B cell (primary cell): ENCODE measurements at regions not wholly inside any gene's neighbourhood (a gene's known extent, or its start where the extent isn't known, plus 50 kb on each side); places are given as distances from the start of the nearest gene placed in this dataset.

ENCODE experiments used
- ATAC-seq: fragments of 200-7000 bp; cut with Tn5 transposase; one replicate; pipeline ENCODE4 v1.10.0; 2021; ENCODE audit warnings: low read depth, mild to moderate bottlenecking, moderate number of reproducible peaks, moderate library complexity
- CTCF ChIA-PET: fragments of 350-600 bp; sonication (Branson Sonifier 250); formaldehyde crosslinking; loops from one replicate; lab custom pipeline; 2021; ENCODE audit warnings: antibody characterized with exemption, inconsistent platforms; lab: Charles Lee
- POLR2A ChIA-PET: fragments of 350-600 bp; sonication (Branson Sonifier 250); formaldehyde crosslinking; loops from one replicate; lab custom pipeline; 2021; ENCODE audit warnings: antibody characterized with exemption; lab: Charles Lee
- DNase-seq: peaks from one replicate; pipeline ENCODE4 v3.0.0; 2013
- H2AFZ ChIP-seq: 2 replicates; pipeline ENCODE4 v1.6.1; 2012; ENCODE audit warnings: mild to moderate bottlenecking, low read depth, low read length; ENCODE audit not compliant: insufficient read depth, poor library complexity, severe bottlenecking
- H3K27ac ChIP-seq, 2 donors: 1 replicate in 1 of 2; 2 replicates in 1 of 2; pipeline ENCODE4 v1.5.1; 2012 to 2013; ENCODE audit warnings: low read length in 2 of 2, mild to moderate bottlenecking in 2 of 2, moderate library complexity in 1 of 2
- H3K27me3 ChIP-seq, 4 experiments: fragments of 200-600 bp in 1 of 4; sonication (generic) in 1 of 4; replicated peaks in 1 of 4; 1 replicate in 2 of 4; 2 replicates in 2 of 4; pipeline versions ENCODE4 v1.6.1 to v1.7.0; 2013 to 2016; ENCODE audit warnings: low read length in 3 of 4, mild to moderate bottlenecking in 2 of 4, mixed read lengths in 1 of 4, moderate library complexity in 1 of 4; ENCODE audit not compliant: insufficient read depth in 4 of 4, control insufficient read depth in 3 of 4; ENCODE audit errors: control extremely low read depth in 1 of 4
- H3K36me3 ChIP-seq, 2 experiments: replicated peaks in 1 of 2; 1 replicate in 1 of 2; 2 replicates in 1 of 2; pipeline versions ENCODE4 v1.6.1 to v1.7.1; 2013; ENCODE audit warnings: low read length in 1 of 2; ENCODE audit not compliant: insufficient read depth in 2 of 2, control insufficient read depth in 1 of 2; ENCODE audit errors: control extremely low read depth in 1 of 2, extremely low read depth in 1 of 2
- H3K4me1 ChIP-seq, 2 donors: fragments of 200-600 bp in 1 of 2; sonication (generic) in 1 of 2; 1 replicate in 1 of 2; 2 replicates in 1 of 2; pipeline versions ENCODE4 v1.5.1 to v1.6.1; 2013 to 2017; ENCODE audit warnings: low read length in 2 of 2; ENCODE audit not compliant: control insufficient read depth in 2 of 2, insufficient read depth in 2 of 2
- H3K4me2 ChIP-seq: replicated peaks from 2 replicates; pipeline ENCODE3; 2012; ENCODE audit warnings: mild to moderate bottlenecking, low read depth, low read length; ENCODE audit not compliant: poor library complexity, severe bottlenecking
- H3K4me3 ChIP-seq, 5 experiments: fragments of 200-600 bp in 1 of 5; sonication (generic) in 1 of 5; 1 replicate in 3 of 5; 2 replicates in 2 of 5; pipeline versions ENCODE4 v1.5.1 to v1.7.0; 2011 to 2016; ENCODE audit warnings: low read length in 4 of 5, mild to moderate bottlenecking in 4 of 5, low read depth in 2 of 5, control low read depth in 1 of 5, moderate library complexity in 1 of 5; ENCODE audit not compliant: insufficient read depth in 1 of 5; ENCODE audit errors: control extremely low read depth in 1 of 5, extremely low read depth in 1 of 5
- H3K79me2 ChIP-seq: fragments of 200-600 bp; sonication (generic); one replicate; pipeline ENCODE4 v1.6.0; 2016; ENCODE audit warnings: low read length; ENCODE audit not compliant: control insufficient read depth, insufficient read depth
- H3K9ac ChIP-seq: fragments of 200-600 bp; sonication (generic); 2 replicates; pipeline ENCODE4 v1.6.1; 2017; ENCODE audit warnings: mild to moderate bottlenecking, low read length, moderate library complexity
- H3K9me3 ChIP-seq, 3 donors: one replicate each; pipeline versions ENCODE4 v1.6.1 to v1.7.1; 2013; ENCODE audit warnings: low read length in 2 of 3; ENCODE audit not compliant: control insufficient read depth in 2 of 3, insufficient read depth in 1 of 3; ENCODE audit errors: control extremely low read depth in 1 of 3
- H4K20me1 ChIP-seq: 2 replicates; pipeline ENCODE4 v1.6.0; 2012; ENCODE audit warnings: mild to moderate bottlenecking, low read length; ENCODE audit not compliant: insufficient read depth, control insufficient read depth, poor library complexity, severe bottlenecking
- H3K27ac Mint-ChIP-seq: one replicate; pipeline ENCODE4 v1.8.0; 2021; ENCODE audit warnings: mixed read lengths
- H3K27me3 Mint-ChIP-seq: one replicate; pipeline ENCODE4 v1.8.0; 2021; ENCODE audit warnings: mixed read lengths
- H3K4me1 Mint-ChIP-seq: one replicate; pipeline ENCODE4 v1.8.0; 2021; ENCODE audit warnings: mixed read lengths
- H3K4me3 Mint-ChIP-seq: one replicate; pipeline ENCODE4 v1.8.0; 2021; ENCODE audit warnings: mixed read lengths
- H3K9me3 Mint-ChIP-seq: one replicate; pipeline ENCODE4 v1.8.0; 2022; ENCODE audit warnings: mixed read lengths; ENCODE audit not compliant: insufficient read depth
- EZH2 ChIP-seq: IDR thresholded peaks from 2 replicates; pipeline ENCODE4 v1.6.1; 2012; ENCODE audit warnings: borderline replicate concordance, low read depth, mild to moderate bottlenecking, moderate library complexity, low read length; ENCODE audit not compliant: insufficient read depth, poor library complexity, severe bottlenecking
- WGBS: methylation state at CpG from one replicate; pipeline ENCODE4 v1.1.5; 2013; ENCODE audit warnings: missing lambda C conversion rate; ENCODE audit not compliant: insufficient coverage; 5-methylcytosine and 5-hydroxymethylcytosine counted together
- intact Hi-C: fragments of 100-400 bp; cut with micrococcal nuclease; formaldehyde crosslinking; loops from one replicate; pipeline ENCODE4 v1.10.0; 2022
- TF ChIP-seq, protein P1 (sequence below): fragments of 200-600 bp; IDR thresholded peaks from one replicate; pipeline ENCODE4 v1.8.0; 2022; ENCODE audit warnings: antibody characterized with exemption, mild to moderate bottlenecking

DNA sequence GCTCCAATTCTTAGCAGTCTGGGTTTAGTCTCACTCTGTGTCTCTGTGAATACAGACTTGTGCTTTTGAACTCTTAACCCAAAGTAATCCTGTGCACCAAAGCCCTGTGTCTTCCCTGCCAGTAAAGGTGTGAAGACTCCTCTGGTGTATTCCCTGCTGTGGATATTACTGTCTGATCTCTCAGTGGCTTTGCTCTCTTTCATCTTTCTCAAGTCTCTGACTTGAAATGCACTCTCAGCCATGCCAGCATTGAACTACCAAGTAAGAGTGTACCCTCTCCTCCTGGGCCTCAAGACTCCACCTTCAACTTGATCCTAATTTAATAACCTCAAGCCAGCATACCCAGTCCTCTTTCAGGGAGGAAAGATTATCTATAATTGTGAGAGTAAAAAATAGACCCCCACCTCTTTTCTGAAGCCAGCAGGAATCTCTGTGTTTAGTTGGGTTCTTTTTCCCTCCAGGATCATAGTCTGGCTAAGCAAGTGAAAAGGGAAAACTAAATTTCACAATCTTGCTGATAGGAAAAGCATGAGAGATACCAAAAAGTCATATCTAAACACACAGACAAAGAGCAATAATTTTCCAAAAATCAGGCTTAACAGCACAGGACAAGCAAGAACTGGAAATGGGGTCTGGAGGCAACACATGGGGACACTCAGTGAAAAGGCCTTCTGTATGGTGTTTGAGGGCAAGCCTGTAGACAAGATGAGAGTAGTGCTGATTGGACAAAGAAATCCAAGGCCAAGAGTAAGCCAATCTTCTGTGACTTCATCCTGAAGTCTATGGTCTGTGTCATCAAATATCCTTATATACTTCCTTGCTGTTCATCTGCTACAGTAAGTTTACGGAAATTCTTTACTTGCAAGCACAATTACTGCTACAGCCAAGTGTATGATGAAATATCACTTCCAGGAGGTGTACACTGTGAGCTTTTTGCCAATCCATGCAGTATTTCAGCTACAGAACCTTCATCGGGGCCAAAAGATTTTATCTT lies 296.1 kb upstream of the TGFBR2 start:
- no peaks in the 10 kb centered on the region for H3K4me1 ChIP-seq
- no peak overlapping the region for H3K4me3 Mint-ChIP-seq
- H2AFZ ChIP-seq: no peak overlapping the region
- DNase-seq (no peak), ATAC-seq (no peak)
- H3K9me3 ChIP-seq: no peaks in the 10 kb centered on the region
- no peaks in the 10 kb centered on the region for H4K20me1 ChIP-seq
- CTCF ChIA-PET: interaction anchor here (1.5 kb wide), 1 partner anchor 10 kb away, joined by 7 read pairs; no protein-coding TSS in a partner anchor
- H3K79me2 ChIP-seq: no peaks in the 10 kb centered on the region
- H3K4me3 ChIP-seq: no peak overlapping the region
- no peaks in the 10 kb centered on the region for H3K36me3 ChIP-seq
- no peak overlapping the region for H3K4me2 ChIP-seq
- H3K9ac ChIP-seq: no peak overlapping the region
- H3K27ac ChIP-seq: no peak overlapping the region
- H3K27me3 ChIP-seq: no peaks in the 10 kb centered on the region
- intact Hi-C loops: no loop called here
- POLR2A ChIA-PET: no interaction called here
- TF ChIP-seq, protein P1, sequence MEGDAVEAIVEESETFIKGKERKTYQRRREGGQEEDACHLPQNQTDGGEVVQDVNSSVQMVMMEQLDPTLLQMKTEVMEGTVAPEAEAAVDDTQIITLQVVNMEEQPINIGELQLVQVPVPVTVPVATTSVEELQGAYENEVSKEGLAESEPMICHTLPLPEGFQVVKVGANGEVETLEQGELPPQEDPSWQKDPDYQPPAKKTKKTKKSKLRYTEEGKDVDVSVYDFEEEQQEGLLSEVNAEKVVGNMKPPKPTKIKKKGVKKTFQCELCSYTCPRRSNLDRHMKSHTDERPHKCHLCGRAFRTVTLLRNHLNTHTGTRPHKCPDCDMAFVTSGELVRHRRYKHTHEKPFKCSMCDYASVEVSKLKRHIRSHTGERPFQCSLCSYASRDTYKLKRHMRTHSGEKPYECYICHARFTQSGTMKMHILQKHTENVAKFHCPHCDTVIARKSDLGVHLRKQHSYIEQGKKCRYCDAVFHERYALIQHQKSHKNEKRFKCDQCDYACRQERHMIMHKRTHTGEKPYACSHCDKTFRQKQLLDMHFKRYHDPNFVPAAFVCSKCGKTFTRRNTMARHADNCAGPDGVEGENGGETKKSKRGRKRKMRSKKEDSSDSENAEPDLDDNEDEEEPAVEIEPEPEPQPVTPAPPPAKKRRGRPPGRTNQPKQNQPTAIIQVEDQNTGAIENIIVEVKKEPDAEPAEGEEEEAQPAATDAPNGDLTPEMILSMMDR: no peak
- peaks cover 3% of the 10 kb centered on the region for H3K9me3 Mint-ChIP-seq
- no CpG with 5 or more reads among the region's 2 CpGs for WGBS
- no peak overlapping the region for H3K27ac Mint-ChIP-seq
- no peaks in the 10 kb centered on the region for H3K27me3 Mint-ChIP-seq
- peaks cover 1% of the 10 kb centered on the region for H3K4me1 Mint-ChIP-seq

DNA sequence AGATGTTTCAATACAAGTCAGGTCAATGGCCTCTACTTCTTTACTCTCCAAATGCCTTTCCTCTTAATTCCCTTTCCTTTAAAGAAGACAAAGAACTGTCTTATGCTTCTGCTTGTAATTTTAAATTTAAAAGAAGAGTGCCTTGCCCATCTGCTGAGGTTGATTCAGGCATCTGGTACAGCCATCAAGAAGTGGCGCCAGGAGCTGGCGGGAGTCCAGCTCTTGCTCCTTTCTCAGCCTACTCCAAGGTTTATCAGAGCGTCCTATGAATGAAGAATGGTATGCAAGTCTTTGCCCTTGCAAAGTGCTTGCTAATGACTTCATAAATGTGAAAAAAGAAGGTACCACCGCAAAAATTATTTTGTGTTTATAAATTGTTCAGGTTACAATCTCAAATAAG lies 294.6 kb upstream of the TGFBR2 start:
- WGBS: 93% methylated on average over 2 of the region's 4 CpGs

More for the DNA sequence above, 294.6 kb upstream of the TGFBR2 start:
- H3K4me3 Mint-ChIP-seq: no peak overlapping the region
- H3K9me3 Mint-ChIP-seq: no peaks in the 10 kb centered on the region
- no peaks in the 10 kb centered on the region for H3K27me3 ChIP-seq
- H4K20me1 ChIP-seq: no peaks in the 10 kb centered on the region
- ChIA-PET CTCF (interaction anchor here (0.8 to 1.5 kb wide), 3 partner anchors 8 to 381 kb away, joined by 3 to 7 read pairs (median 3); no protein-coding TSS in a partner anchor), POLR2A (no interaction called here)
- intact Hi-C loops: no loop called here
- H3K4me3 ChIP-seq: no peak overlapping the region
- no peaks in the 10 kb centered on the region for H3K36me3 ChIP-seq
- no peak overlapping the region for H3K4me2 ChIP-seq
- ATAC-seq (no peak), DNase-seq (no peak)
- H3K9me3 ChIP-seq: no peaks in the 10 kb centered on the region
- H3K4me1 ChIP-seq: no peaks in the 10 kb centered on the region
- TF ChIP-seq, protein P1: no peak
- TF ChIP-seq EZH2: no peak
- no peak overlapping the region for H2AFZ ChIP-seq
- H3K79me2 ChIP-seq: no peaks in the 10 kb centered on the region
- H3K27ac ChIP-seq: no peak overlapping the region
- no peak overlapping the region for H3K9ac ChIP-seq
- peaks cover 1% of the 10 kb centered on the region for H3K4me1 Mint-ChIP-seq
- no peaks in the 10 kb centered on the region for H3K27me3 Mint-ChIP-seq
- no peak overlapping the region for H3K27ac Mint-ChIP-seq
